ENCODE measurements at regions not wholly inside any gene's neighbourhood (a gene's known extent, or its start where the extent isn't known, plus 50 kb on each side); places are given as distances from the start of the nearest gene placed in this dataset.

- no peak overlapping the region for H3K27ac ChIP-seq (ENCODE audit: low read depth in 1 of 3, low read length in 2 of 3)
- DNase-seq (no peak), FAIRE-seq (no peak)
- H3K9me3 ChIP-seq (ENCODE audit: control insufficient read depth in 2 of 2, insufficient read depth in 1 of 2, low read depth in 1 of 2, low read length in 1 of 2): no peaks in the 10 kb centered on the region
- H3K4me1 ChIP-seq (ENCODE audit: control insufficient read depth in 3 of 3, insufficient read depth in 2 of 3, low read depth in 1 of 3, low read length in 2 of 3): no peaks in the 10 kb centered on the region
- H3K36me3 ChIP-seq (ENCODE audit: control insufficient read depth in 3 of 3, insufficient read depth in 2 of 3, low read depth in 1 of 3, low read length in 3 of 3): no peaks in the 10 kb centered on the region
- 70 to 77% (median 76%) methylated on average over 4 of the region's 4 CpGs for WGBS, 3 donors
- no peak overlapping the region for H3K4me3 ChIP-seq (ENCODE audit: low read depth in 1 of 3, low read length in 3 of 3)
- no peaks in the 10 kb centered on the region for H3K27me3 ChIP-seq (ENCODE audit: control insufficient read depth in 3 of 3, insufficient read depth in 3 of 3, low read length in 3 of 3)
Observed at GRCh38 chrX:137646472-137646871, 80.5 kb downstream of the ZIC3 start.

- no peak for FAIRE-seq
Observed at GRCh38 chrX:137651647-137652046, 85.7 kb downstream of the ZIC3 start.

GRCh38 chrX:137652086-137652485, 86.2 kb downstream of the ZIC3 start:
- no peak overlapping the region for H3K27ac ChIP-seq (ENCODE audit: low read depth in 1 of 3, low read length in 2 of 3)
- H3K36me3 ChIP-seq (ENCODE audit: control insufficient read depth in 3 of 3, insufficient read depth in 2 of 3, low read depth in 1 of 3, low read length in 3 of 3): no peaks in the 10 kb centered on the region
- no peaks in the 10 kb centered on the region for H3K9me3 ChIP-seq (ENCODE audit: control insufficient read depth in 2 of 2, insufficient read depth in 1 of 2, low read depth in 1 of 2, low read length in 1 of 2)
- WGBS, 3 donors: 74 to 77% (median 76%) methylated on average over 3 of the region's 3 CpGs
- H3K27me3 ChIP-seq (ENCODE audit: control insufficient read depth in 3 of 3, insufficient read depth in 3 of 3, low read length in 3 of 3): no peaks in the 10 kb centered on the region
- DNase-seq (no peak), FAIRE-seq (no peak)
- no peaks in the 10 kb centered on the region for H3K4me1 ChIP-seq (ENCODE audit: control insufficient read depth in 3 of 3, insufficient read depth in 2 of 3, low read depth in 1 of 3, low read length in 2 of 3)
- H3K4me3 ChIP-seq (ENCODE audit: low read depth in 1 of 3, low read length in 3 of 3): no peak overlapping the region

More at GRCh38 chrX:137651647-137652046, 85.7 kb downstream of the ZIC3 start:
- 27 to 75% (median 50%) methylated on average over 2 of the region's 2 CpGs for WGBS, 3 donors
- Histone ChIP-seq H3K27me3 (ENCODE audit: control insufficient read depth in 3 of 3, insufficient read depth in 3 of 3, low read length in 3 of 3) (no peaks in the 10 kb centered on the region), H3K27ac (ENCODE audit: low read depth in 1 of 3, low read length in 2 of 3) (no peak overlapping the region), H3K36me3 (ENCODE audit: control insufficient read depth in 3 of 3, insufficient read depth in 2 of 3, low read depth in 1 of 3, low read length in 3 of 3) (no peaks in the 10 kb centered on the region), H3K4me3 (ENCODE audit: low read depth in 1 of 3, low read length in 3 of 3) (no peak overlapping the region), H3K9me3 (ENCODE audit: control insufficient read depth in 2 of 2, insufficient read depth in 1 of 2, low read depth in 1 of 2, low read length in 1 of 2) (no peaks in the 10 kb centered on the region), H3K4me1 (ENCODE audit: control insufficient read depth in 3 of 3, insufficient read depth in 2 of 3, low read depth in 1 of 3, low read length in 2 of 3) (no peaks in the 10 kb centered on the region)
- no peak for DNase-seq

- no peaks in the 10 kb centered on the region for H3K9me3 ChIP-seq (ENCODE audit: control insufficient read depth in 2 of 2, insufficient read depth in 1 of 2, low read depth in 1 of 2, low read length in 1 of 2)
- H3K27me3 ChIP-seq (ENCODE audit: control insufficient read depth in 3 of 3, insufficient read depth in 3 of 3, low read length in 3 of 3): no peaks in the 10 kb centered on the region
- no peak overlapping the region for H3K27ac ChIP-seq (ENCODE audit: low read depth in 1 of 3, low read length in 2 of 3)
- H3K36me3 ChIP-seq (ENCODE audit: control insufficient read depth in 3 of 3, insufficient read depth in 2 of 3, low read depth in 1 of 3, low read length in 3 of 3): no peaks in the 10 kb centered on the region
- no peak overlapping the region for H3K4me3 ChIP-seq (ENCODE audit: low read depth in 1 of 3, low read length in 3 of 3)
- DNase-seq: no peak
- FAIRE-seq: no peak
- H3K4me1 ChIP-seq (ENCODE audit: control insufficient read depth in 3 of 3, insufficient read depth in 2 of 3, low read depth in 1 of 3, low read length in 2 of 3): no peaks in the 10 kb centered on the region
Observed at GRCh38 chrX:137654481-137654880, 88.6 kb downstream of the ZIC3 start.

GRCh38 chrX:137667776-137668175, 101.8 kb downstream of the ZIC3 start:
- FAIRE-seq (no peak), DNase-seq (no peak)
- H3K9me3 ChIP-seq (ENCODE audit: control insufficient read depth in 2 of 2, insufficient read depth in 1 of 2, low read depth in 1 of 2, low read length in 1 of 2): peaks cover 0 to 3% of the 10 kb centered on the region in 2 donors
- no peak overlapping the region for H3K4me3 ChIP-seq (ENCODE audit: low read depth in 1 of 3, low read length in 3 of 3)
- H3K36me3 ChIP-seq (ENCODE audit: control insufficient read depth in 3 of 3, insufficient read depth in 2 of 3, low read depth in 1 of 3, low read length in 3 of 3): no peaks in the 10 kb centered on the region
- H3K27me3 ChIP-seq (ENCODE audit: control insufficient read depth in 3 of 3, insufficient read depth in 3 of 3, low read length in 3 of 3): no peaks in the 10 kb centered on the region
- H3K4me1 ChIP-seq (ENCODE audit: control insufficient read depth in 3 of 3, insufficient read depth in 2 of 3, low read depth in 1 of 3, low read length in 2 of 3): no peaks in the 10 kb centered on the region
- H3K27ac ChIP-seq (ENCODE audit: low read depth in 1 of 3, low read length in 2 of 3): no peak overlapping the region
- 63 to 71% (median 64%) methylated on average over 6 of the region's 6 CpGs for WGBS, 3 donors

- DNase-seq (no peak), FAIRE-seq (no peak)
- Histone ChIP-seq H3K4me3 (ENCODE audit: low read depth in 1 of 3, low read length in 3 of 3) (no peak overlapping the region), H3K36me3 (ENCODE audit: control insufficient read depth in 3 of 3, insufficient read depth in 2 of 3, low read depth in 1 of 3, low read length in 3 of 3) (no peaks in the 10 kb centered on the region), H3K27ac (ENCODE audit: low read depth in 1 of 3, low read length in 2 of 3) (no peak overlapping the region), H3K27me3 (ENCODE audit: control insufficient read depth in 3 of 3, insufficient read depth in 3 of 3, low read length in 3 of 3) (no peaks in the 10 kb centered on the region), H3K4me1 (ENCODE audit: control insufficient read depth in 3 of 3, insufficient read depth in 2 of 3, low read depth in 1 of 3, low read length in 2 of 3) (no peaks in the 10 kb centered on the region), H3K9me3 (ENCODE audit: control insufficient read depth in 2 of 2, insufficient read depth in 1 of 2, low read depth in 1 of 2, low read length in 1 of 2) (no peaks in the 10 kb centered on the region)
- WGBS, 3 donors: 13 to 37% (median 18%) methylated on average over 2 of the region's 2 CpGs
Observed at GRCh38 chrX:137684591-137684990, 118.7 kb downstream of the ZIC3 start.

GRCh38 chrX:137695417-137695816, 129.5 kb downstream of the ZIC3 start:
- H3K36me3 ChIP-seq (ENCODE audit: control insufficient read depth in 3 of 3, insufficient read depth in 2 of 3, low read depth in 1 of 3, low read length in 3 of 3): no peaks in the 10 kb centered on the region
- FAIRE-seq (no peak), DNase-seq (no peak)

GRCh38 chrX:137707348-137707747, 141.4 kb downstream of the ZIC3 start:
- Histone ChIP-seq H3K4me1 (ENCODE audit: control insufficient read depth in 3 of 3, insufficient read depth in 2 of 3, low read depth in 1 of 3, low read length in 2 of 3) (no peaks in the 10 kb centered on the region), H3K27me3 (ENCODE audit: control insufficient read depth in 3 of 3, insufficient read depth in 3 of 3, low read length in 3 of 3) (no peaks in the 10 kb centered on the region), H3K9me3 (ENCODE audit: control insufficient read depth in 2 of 2, insufficient read depth in 1 of 2, low read depth in 1 of 2, low read length in 1 of 2) (no peaks in the 10 kb centered on the region), H3K36me3 (ENCODE audit: control insufficient read depth in 3 of 3, insufficient read depth in 2 of 3, low read depth in 1 of 3, low read length in 3 of 3) (no peaks in the 10 kb centered on the region), H3K4me3 (ENCODE audit: low read depth in 1 of 3, low read length in 3 of 3) (no peak overlapping the region), H3K27ac (ENCODE audit: low read depth in 1 of 3, low read length in 2 of 3) (no peak overlapping the region)
- no peak for FAIRE-seq
- DNase-seq: no peak

More at GRCh38 chrX:137695417-137695816, 129.5 kb downstream of the ZIC3 start:
- H3K27ac ChIP-seq (ENCODE audit: low read depth in 1 of 3, low read length in 2 of 3): no peak overlapping the region
- H3K4me3 ChIP-seq (ENCODE audit: low read depth in 1 of 3, low read length in 3 of 3): no peak overlapping the region
- H3K27me3 ChIP-seq (ENCODE audit: control insufficient read depth in 3 of 3, insufficient read depth in 3 of 3, low read length in 3 of 3): no peaks in the 10 kb centered on the region
- H3K4me1 ChIP-seq (ENCODE audit: control insufficient read depth in 3 of 3, insufficient read depth in 2 of 3, low read depth in 1 of 3, low read length in 2 of 3): no peaks in the 10 kb centered on the region
- no peaks in the 10 kb centered on the region for H3K9me3 ChIP-seq (ENCODE audit: control insufficient read depth in 2 of 2, insufficient read depth in 1 of 2, low read depth in 1 of 2, low read length in 1 of 2)

GRCh38 chrX:137742846-137743245, 176.9 kb downstream of the ZIC3 start:
- no peak overlapping the region for H3K4me3 ChIP-seq (ENCODE audit: low read depth in 1 of 3, low read length in 3 of 3)
- 65 to 83% (median 74%) methylated on average over 3 of the region's 3 CpGs for WGBS, 3 donors
- no peaks in the 10 kb centered on the region for H3K36me3 ChIP-seq (ENCODE audit: control insufficient read depth in 3 of 3, insufficient read depth in 2 of 3, low read depth in 1 of 3, low read length in 3 of 3)
- FAIRE-seq (no peak), DNase-seq (no peak)
- no peak overlapping the region for H3K27ac ChIP-seq (ENCODE audit: low read depth in 1 of 3, low read length in 2 of 3)
- H3K9me3 ChIP-seq (ENCODE audit: control insufficient read depth in 2 of 2, insufficient read depth in 1 of 2, low read depth in 1 of 2, low read length in 1 of 2): no peaks in the 10 kb centered on the region
- no peaks in the 10 kb centered on the region for H3K27me3 ChIP-seq (ENCODE audit: control insufficient read depth in 3 of 3, insufficient read depth in 3 of 3, low read length in 3 of 3)
- no peaks in the 10 kb centered on the region for H3K4me1 ChIP-seq (ENCODE audit: control insufficient read depth in 3 of 3, insufficient read depth in 2 of 3, low read depth in 1 of 3, low read length in 2 of 3)
